HL-60 (cell line): ENCODE measurements at regions not wholly inside any gene's neighbourhood (a gene's known extent, or its start where the extent isn't known, plus 50 kb on each side); places are given as distances from the start of the nearest gene placed in this dataset.

Experiments used
- DNase-seq, 2 experiments: peaks; one replicate each; pipeline ENCODE4 v3.0.0-alpha.2; 2010 to 2020; ENCODE audit warnings: low read depth in 1 of 2, low spot score in 1 of 2
- H3K27ac ChIP-seq: fragments of 250-450 bp; sonication (Bioruptor Pico); replicated peaks from 2 replicates; pipeline ENCODE4 v1.5.1; 2020; ENCODE audit warnings: mild to moderate bottlenecking, moderate library complexity
- H3K27me3 ChIP-seq: fragments of 250-450 bp; sonication (Bioruptor Pico); 2 replicates; pipeline ENCODE4 v1.5.1; 2021; ENCODE audit warnings: mild to moderate bottlenecking, moderate library complexity; ENCODE audit not compliant: insufficient read depth, poor library complexity, severe bottlenecking
- H3K4me3 ChIP-seq: replicated peaks from 2 replicates; pipeline ENCODE4 v1.5.1; 2011; ENCODE audit warnings: mild to moderate bottlenecking, control low read depth, low read length; ENCODE audit not compliant: insufficient read depth
- GABPA ChIP-seq: IDR thresholded peaks from 2 replicates; pipeline ENCODE4 v1.6.1; 2012; ENCODE audit warnings: low read depth
- POLR2AphosphoS5 ChIP-seq: IDR thresholded peaks from 2 replicates; pipeline ENCODE4 v1.6.1; 2012; ENCODE audit warnings: low read depth
- REST ChIP-seq: IDR thresholded peaks from 2 replicates; pipeline ENCODE4 v1.6.1; 2012; ENCODE audit warnings: low read depth; ENCODE audit not compliant: insufficient replicate concordance
- SPI1 ChIP-seq: IDR thresholded peaks from 2 replicates; pipeline ENCODE4 v1.6.1; 2012; ENCODE audit warnings: low read depth, mild to moderate bottlenecking, borderline replicate concordance
- TF ChIP-seq, protein P1 (sequence below): IDR thresholded peaks from one replicate; pipeline ENCODE4 v1.5.1; 2011; ENCODE audit warnings: low read length, control low read depth, inconsistent platforms; ENCODE audit not compliant: insufficient read depth

DNA sequence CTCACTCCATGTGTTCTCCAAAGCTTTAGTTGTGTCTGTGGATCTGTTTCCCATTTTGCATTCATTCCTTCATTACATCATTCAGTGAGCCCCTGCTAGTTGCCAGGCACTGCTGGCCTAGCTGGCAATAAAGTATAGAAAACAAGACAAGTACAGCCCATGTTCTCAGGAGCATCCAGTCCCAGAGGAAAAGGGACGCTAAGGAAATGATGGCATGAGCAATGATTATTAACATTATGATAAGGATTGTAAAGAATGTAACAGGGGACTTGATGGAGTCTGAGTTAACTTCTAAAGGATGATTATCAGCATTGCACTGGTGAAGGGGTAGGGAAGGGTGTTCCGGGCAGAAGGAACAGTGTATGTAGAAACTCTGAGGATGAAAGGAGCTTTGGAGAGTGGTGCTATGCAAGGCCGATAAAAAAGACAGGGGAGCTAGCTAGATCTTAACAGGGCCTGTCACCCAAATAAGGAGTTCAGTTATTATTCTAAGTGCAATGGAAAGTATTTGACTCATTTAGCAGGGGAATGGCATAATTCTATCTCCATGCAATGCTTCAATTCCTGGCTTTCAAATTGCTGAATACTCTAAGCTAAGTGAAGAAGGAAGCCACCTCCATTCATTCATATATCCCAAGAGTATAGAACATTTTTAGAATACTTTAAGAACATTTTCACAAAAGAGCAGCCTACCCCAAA, 258.2 kb upstream of the STT3B start:
- no peak overlapping the region for H3K27ac ChIP-seq
- H3K27me3 ChIP-seq = no peaks in the 10 kb centered on the region
- TF ChIP-seq REST = no peak
- TF ChIP-seq SPI1 = no peak
- TF ChIP-seq GABPA = no peak
- TF ChIP-seq, protein P1, sequence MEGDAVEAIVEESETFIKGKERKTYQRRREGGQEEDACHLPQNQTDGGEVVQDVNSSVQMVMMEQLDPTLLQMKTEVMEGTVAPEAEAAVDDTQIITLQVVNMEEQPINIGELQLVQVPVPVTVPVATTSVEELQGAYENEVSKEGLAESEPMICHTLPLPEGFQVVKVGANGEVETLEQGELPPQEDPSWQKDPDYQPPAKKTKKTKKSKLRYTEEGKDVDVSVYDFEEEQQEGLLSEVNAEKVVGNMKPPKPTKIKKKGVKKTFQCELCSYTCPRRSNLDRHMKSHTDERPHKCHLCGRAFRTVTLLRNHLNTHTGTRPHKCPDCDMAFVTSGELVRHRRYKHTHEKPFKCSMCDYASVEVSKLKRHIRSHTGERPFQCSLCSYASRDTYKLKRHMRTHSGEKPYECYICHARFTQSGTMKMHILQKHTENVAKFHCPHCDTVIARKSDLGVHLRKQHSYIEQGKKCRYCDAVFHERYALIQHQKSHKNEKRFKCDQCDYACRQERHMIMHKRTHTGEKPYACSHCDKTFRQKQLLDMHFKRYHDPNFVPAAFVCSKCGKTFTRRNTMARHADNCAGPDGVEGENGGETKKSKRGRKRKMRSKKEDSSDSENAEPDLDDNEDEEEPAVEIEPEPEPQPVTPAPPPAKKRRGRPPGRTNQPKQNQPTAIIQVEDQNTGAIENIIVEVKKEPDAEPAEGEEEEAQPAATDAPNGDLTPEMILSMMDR = no peak
- TF ChIP-seq POLR2AphosphoS5 = no peak
- no peak for DNase-seq
- no peak overlapping the region for H3K4me3 ChIP-seq

GRCh38 chr3:31275038-31275572, 257.6 kb upstream of the STT3B start:
- Histone ChIP-seq H3K4me3 (no peak overlapping the region), H3K27ac (no peak overlapping the region), H3K27me3 (no peaks in the 10 kb centered on the region)
- no peak for TF ChIP-seq SPI1
- TF ChIP-seq GABPA = no peak
- TF ChIP-seq, protein P1 = no peak
- no peak for TF ChIP-seq REST
- TF ChIP-seq POLR2AphosphoS5 = no peak
- DNase-seq = no peak

GRCh38 chr3:31275583-31275982, 257.1 kb upstream of the STT3B start:
- Histone ChIP-seq H3K4me3 (no peak overlapping the region), H3K27ac (no peak overlapping the region), H3K27me3 (no peaks in the 10 kb centered on the region)
- TF ChIP-seq, protein P1 = no peak
- no peak for TF ChIP-seq REST
- no peak for TF ChIP-seq POLR2AphosphoS5
- TF ChIP-seq GABPA = no peak
- TF ChIP-seq SPI1 = no peak
- no peak for DNase-seq
